ENCODE measurements at regions not wholly inside any gene's neighbourhood (a gene's known extent, or its start where the extent isn't known, plus 50 kb on each side); places are given as distances from the start of the nearest gene placed in this dataset.

GRCh38 chr4:1488831-1489638 is 82.8 kb upstream of the NKX1-1 start:
- no peak for DNase-seq (ENCODE audit: low read depth)
- no peak for TF ChIP-seq CTCF (conservative IDR thresholded peaks at IDR 0.05; ENCODE audit: low read depth, low read length)
- H3K4me3 ChIP-seq (ENCODE audit: low read length) = no peak overlapping the region

GRCh38 chr4:1488357-1488756 is 82.1 kb upstream of the NKX1-1 start:
- DNase-seq (ENCODE audit: low read depth) = no peak
- no peak overlapping the region for H3K4me3 ChIP-seq (ENCODE audit: low read length)
- no peak for TF ChIP-seq CTCF (conservative IDR thresholded peaks at IDR 0.05; ENCODE audit: low read depth, low read length)

- no peak overlapping the region for H3K4me3 ChIP-seq (ENCODE audit: low read length)
- DNase-seq (ENCODE audit: low read depth) = no peak
- no peak for TF ChIP-seq CTCF (conservative IDR thresholded peaks at IDR 0.05; ENCODE audit: low read depth, low read length)
Measured at GRCh38 chr4:1487761-1488160, 81.5 kb upstream of the NKX1-1 start.

GRCh38 chr4:1487106-1487505 is 80.9 kb upstream of the NKX1-1 start:
- no peak overlapping the region for H3K4me3 ChIP-seq (ENCODE audit: low read length)
- no peak for TF ChIP-seq CTCF (conservative IDR thresholded peaks at IDR 0.05; ENCODE audit: low read depth, low read length)
- no peak for DNase-seq (ENCODE audit: low read depth)

GRCh38 chr4:1485280-1485679 is 79.0 kb upstream of the NKX1-1 start:
- no peak overlapping the region for H3K4me3 ChIP-seq (ENCODE audit: low read length)
- DNase-seq (ENCODE audit: low read depth) = no peak
- no peak for TF ChIP-seq CTCF (conservative IDR thresholded peaks at IDR 0.05; ENCODE audit: low read depth, low read length)

GRCh38 chr4:1480720-1481119 is 74.5 kb upstream of the NKX1-1 start:
- no peak for TF ChIP-seq CTCF (conservative IDR thresholded peaks at IDR 0.05; ENCODE audit: low read depth, low read length)
- DNase-seq (ENCODE audit: low read depth) = no peak

GRCh38 chr4:1479454-1479853 is 73.2 kb upstream of the NKX1-1 start:
- no peak overlapping the region for H3K4me3 ChIP-seq (ENCODE audit: low read length)
- TF ChIP-seq CTCF (conservative IDR thresholded peaks at IDR 0.05; ENCODE audit: low read depth, low read length) = no peak
- DNase-seq (ENCODE audit: low read depth) = no peak

More at GRCh38 chr4:1480720-1481119, 74.5 kb upstream of the NKX1-1 start:
- no peak overlapping the region for H3K4me3 ChIP-seq (ENCODE audit: low read length)
